ENCODE measurements at regions not wholly inside any gene's neighbourhood (a gene's known extent, or its start where the extent isn't known, plus 50 kb on each side); places are given as distances from the start of the nearest gene placed in this dataset.

- TF ChIP-seq REST (IDR thresholded peaks at IDR 0.05; ENCODE audit: insufficient replicate concordance, low read depth) (no peak), POLR2AphosphoS5 (IDR thresholded peaks at IDR 0.05; ENCODE audit: low read depth) (no peak), CTCF (IDR thresholded peaks at IDR 0.05; ENCODE audit: insufficient read depth, low read length) (no peak), SPI1 (IDR thresholded peaks at IDR 0.05; ENCODE audit: borderline replicate concordance, low read depth) (no peak), GABPA (IDR thresholded peaks at IDR 0.05; ENCODE audit: low read depth) (no peak)
- H3K27me3 ChIP-seq (ENCODE audit: insufficient read depth, poor library complexity, severe bottlenecking) = no peaks in the 10 kb centered on the region
- H3K4me3 ChIP-seq (replicated peaks; ENCODE audit: insufficient read depth, low read length) = no peak overlapping the region
- H3K27ac ChIP-seq (replicated peaks) = no peak overlapping the region
- no peak for DNase-seq (ENCODE audit: low read depth in 1 of 2, low spot score in 1 of 2)
Observed at GRCh38 chr11:91041626-91042025, 818.8 kb upstream of the CHORDC1 start.

- Histone ChIP-seq H3K27ac (replicated peaks) (no peak overlapping the region), H3K27me3 (ENCODE audit: insufficient read depth, poor library complexity, severe bottlenecking) (no peaks in the 10 kb centered on the region), H3K4me3 (replicated peaks; ENCODE audit: insufficient read depth, low read length) (no peak overlapping the region)
- no peak for DNase-seq (ENCODE audit: low read depth in 1 of 2, low spot score in 1 of 2)
- TF ChIP-seq REST (IDR thresholded peaks at IDR 0.05; ENCODE audit: insufficient replicate concordance, low read depth) = no peak
- TF ChIP-seq CTCF (IDR thresholded peaks at IDR 0.05; ENCODE audit: insufficient read depth, low read length) = no peak
- no peak for TF ChIP-seq POLR2AphosphoS5 (IDR thresholded peaks at IDR 0.05; ENCODE audit: low read depth)
- no peak for TF ChIP-seq SPI1 (IDR thresholded peaks at IDR 0.05; ENCODE audit: borderline replicate concordance, low read depth)
- no peak for TF ChIP-seq GABPA (IDR thresholded peaks at IDR 0.05; ENCODE audit: low read depth)
Observed at GRCh38 chr11:91023731-91024130, 800.9 kb upstream of the CHORDC1 start.

- DNase-seq (ENCODE audit: low read depth in 1 of 2, low spot score in 1 of 2) = no peak
- Histone ChIP-seq H3K27ac (replicated peaks) (no peak overlapping the region), H3K4me3 (replicated peaks; ENCODE audit: insufficient read depth, low read length) (no peak overlapping the region), H3K27me3 (ENCODE audit: insufficient read depth, poor library complexity, severe bottlenecking) (no peaks in the 10 kb centered on the region)
- TF ChIP-seq REST (IDR thresholded peaks at IDR 0.05; ENCODE audit: insufficient replicate concordance, low read depth) (no peak), SPI1 (IDR thresholded peaks at IDR 0.05; ENCODE audit: borderline replicate concordance, low read depth) (no peak), POLR2AphosphoS5 (IDR thresholded peaks at IDR 0.05; ENCODE audit: low read depth) (no peak), CTCF (IDR thresholded peaks at IDR 0.05; ENCODE audit: insufficient read depth, low read length) (no peak), GABPA (IDR thresholded peaks at IDR 0.05; ENCODE audit: low read depth) (no peak)
Observed at GRCh38 chr11:91011503-91011902, 788.7 kb upstream of the CHORDC1 start.
